GM18519 (cell line): ENCODE measurements at regions not wholly inside any gene's neighbourhood (a gene's known extent, or its start where the extent isn't known, plus 50 kb on each side); places are given as distances from the start of the nearest gene placed in this dataset.
"Not testable (repeated sequence)": the region's sequence is repeated elsewhere in the genome, so short reads cannot be mapped to it uniquely, and the experiment has no call there.

Experiments
- ATAC-seq: cut with Tn5 transposase; IDR thresholded peaks from one replicate; pipeline ENCODE4 v1.9.1; 2021; ENCODE audit warnings: mild to moderate bottlenecking, moderate library complexity; ENCODE audit not compliant: unreplicated experiment, low FRiP score

GRCh38 chr21:10363321-10363720 is 158.1 kb upstream of the TPTE start:
- ATAC-seq = not testable (repeated sequence)

GRCh38 chr21:10366210-10366609 is 155.2 kb upstream of the TPTE start:
- ATAC-seq = not testable (repeated sequence)

DNA sequence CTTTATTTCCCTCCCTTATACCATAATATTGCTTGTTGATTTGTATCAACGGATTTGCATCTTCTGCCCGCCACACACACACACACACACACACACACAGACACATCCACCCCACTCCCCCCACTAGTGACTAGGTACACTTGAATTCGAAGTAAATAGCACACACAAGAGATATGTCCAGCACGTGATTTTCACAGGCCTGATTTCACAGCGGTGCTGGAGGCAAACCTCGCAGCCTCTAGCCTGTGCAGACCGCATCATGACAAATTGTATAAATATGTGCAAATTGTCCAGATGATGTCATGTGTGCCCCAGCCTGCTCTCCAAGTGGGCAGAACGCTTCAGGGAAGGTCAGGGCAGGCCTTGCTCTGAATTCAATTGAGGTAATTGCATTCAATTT is 153.8 kb upstream of the TPTE start:
- ATAC-seq = not testable (repeated sequence)

GRCh38 chr21:10368323-10368798 is 153.0 kb upstream of the TPTE start:
- not testable (repeated sequence) for ATAC-seq

DNA sequence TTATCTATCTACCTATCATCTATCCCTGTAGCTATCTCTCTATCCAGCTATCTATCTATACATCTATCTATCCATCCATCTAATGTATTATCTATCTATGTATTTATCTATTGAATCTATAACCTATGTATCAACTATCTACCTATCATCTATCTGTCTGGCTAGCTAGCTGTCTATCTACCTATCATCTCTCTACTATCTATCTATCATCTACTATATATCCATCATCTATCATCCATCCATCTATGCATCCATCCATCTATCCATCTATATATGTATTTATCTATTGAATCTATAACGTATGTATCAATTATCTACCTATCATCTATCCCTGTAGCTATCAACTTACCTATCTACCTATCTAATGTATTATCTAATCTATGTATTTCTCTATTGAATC is 152.1 kb upstream of the TPTE start:
- not testable (repeated sequence) for ATAC-seq

- ATAC-seq = not testable (repeated sequence)
Measured at GRCh38 chr21:10377758-10378157, 143.6 kb upstream of the TPTE start.

DNA sequence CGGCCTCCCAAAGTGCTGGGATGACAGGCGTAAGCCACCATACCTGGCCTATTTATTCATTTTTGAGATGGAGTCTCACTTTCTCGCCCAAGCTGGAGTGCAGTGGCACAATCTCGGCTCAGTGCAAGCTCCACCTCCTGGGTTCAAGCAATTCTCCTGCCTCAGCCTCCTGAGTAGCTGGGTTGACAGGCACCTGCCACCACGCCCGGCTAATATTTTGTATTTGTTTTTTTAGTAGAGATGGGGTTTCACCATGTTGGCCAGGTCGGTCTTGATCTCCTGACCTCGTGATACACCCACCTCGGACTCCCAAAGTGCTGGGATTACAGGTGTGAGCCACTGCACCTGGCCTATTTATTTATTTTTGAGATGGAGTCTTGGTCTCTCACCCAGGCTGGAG is 141.6 kb upstream of the TPTE start:
- not testable (repeated sequence) for ATAC-seq

- ATAC-seq = not testable (repeated sequence)
Measured at GRCh38 chr21:10381687-10382060, 139.7 kb upstream of the TPTE start.

- ATAC-seq = not testable (repeated sequence)
Measured at GRCh38 chr21:10382135-10382534, 139.2 kb upstream of the TPTE start.

DNA sequence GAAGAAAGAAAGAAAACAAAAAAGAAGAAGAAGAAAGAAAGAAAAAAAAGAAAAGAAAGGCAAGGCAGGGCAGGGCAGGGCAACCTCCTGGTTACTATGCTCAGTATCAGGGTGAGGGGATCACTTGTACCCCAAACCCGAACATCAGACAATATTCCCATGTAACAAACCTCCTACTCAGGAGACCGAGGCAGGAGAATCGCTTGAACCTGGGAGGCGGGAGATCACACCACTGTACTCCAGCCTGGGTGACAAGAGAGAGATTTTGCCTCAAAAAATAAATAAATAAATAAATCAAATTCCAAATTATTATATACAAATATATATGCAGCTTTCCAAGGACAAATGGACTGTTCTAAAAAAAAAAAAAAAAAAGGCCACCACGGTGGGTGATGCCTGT is 138.8 kb upstream of the TPTE start:
- not testable (repeated sequence) for ATAC-seq

GRCh38 chr21:10383571-10383970 is 137.8 kb upstream of the TPTE start:
- not testable (repeated sequence) for ATAC-seq

- ATAC-seq = not testable (repeated sequence)
Measured at GRCh38 chr21:10384304-10384861, 137.0 kb upstream of the TPTE start.

DNA sequence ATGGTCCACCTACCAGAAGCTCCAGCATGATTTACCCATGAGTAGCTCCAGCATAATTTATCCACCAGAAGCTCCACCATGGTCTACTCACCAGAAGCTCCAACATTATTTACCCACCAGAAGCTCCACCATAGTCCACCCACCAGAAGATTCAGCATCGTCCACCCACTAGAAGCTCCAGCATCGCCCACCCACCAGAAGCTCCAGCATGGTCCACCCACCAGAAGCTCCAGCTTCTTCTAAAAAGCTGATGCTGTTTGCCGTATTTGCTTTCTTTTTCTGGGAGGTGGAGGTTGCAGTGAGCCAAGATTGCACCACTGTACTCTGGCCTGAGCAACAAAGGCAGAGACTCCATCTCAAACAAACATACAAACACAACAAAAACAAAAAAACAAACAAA is 136.2 kb upstream of the TPTE start:
- ATAC-seq = not testable (repeated sequence)

GRCh38 chr21:10385898-10386527 is 135.4 kb upstream of the TPTE start:
- ATAC-seq = not testable (repeated sequence)

GRCh38 chr21:10387692-10388450 is 133.5 kb upstream of the TPTE start:
- not testable (repeated sequence) for ATAC-seq

DNA sequence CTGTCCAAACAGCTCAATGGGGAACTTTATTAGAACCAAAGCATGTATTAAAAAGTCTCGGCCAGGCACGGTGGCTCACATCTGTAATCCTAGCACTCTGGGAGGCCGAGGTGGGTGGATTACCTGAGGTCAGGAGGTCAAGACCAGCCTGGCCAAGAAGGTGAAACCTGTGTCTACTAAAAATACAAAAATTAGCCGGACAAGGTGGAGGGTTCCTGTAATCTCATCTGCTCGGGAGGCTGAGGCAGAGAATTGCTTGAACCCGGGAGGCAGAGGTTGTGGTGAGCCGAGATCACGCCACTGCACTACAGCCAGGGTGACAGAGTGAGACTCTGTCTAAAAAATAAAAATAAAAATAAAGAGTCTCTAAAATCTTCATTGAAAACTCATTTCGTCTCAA is 132.8 kb upstream of the TPTE start:
- not testable (repeated sequence) for ATAC-seq

- ATAC-seq = not testable (repeated sequence)
Measured at GRCh38 chr21:10392301-10392700, 129.1 kb upstream of the TPTE start.

- ATAC-seq = not testable (repeated sequence)
Measured at GRCh38 chr21:10395963-10396362, 125.4 kb upstream of the TPTE start.

- not testable (repeated sequence) for ATAC-seq
Measured at GRCh38 chr21:10397495-10397915, 123.9 kb upstream of the TPTE start.

- not testable (repeated sequence) for ATAC-seq
Measured at GRCh38 chr21:10398692-10399489, 122.5 kb upstream of the TPTE start.
